GM23248 (cell line): ENCODE measurements at regions not wholly inside any gene's neighbourhood (a gene's known extent, or its start where the extent isn't known, plus 50 kb on each side); places are given as distances from the start of the nearest gene placed in this dataset.

ENCODE experiments used
- DNase-seq: peaks from one replicate; pipeline ENCODE4 v3.0.0-alpha.2; 2015
- H2AFZ ChIP-seq: fragments of 200-600 bp; sonication (generic); 2 replicates; pipeline ENCODE4 v1.6.1; 2016; ENCODE audit warnings: antibody characterized with exemption
- H3F3A ChIP-seq: fragments of 200-600 bp; sonication (generic); 2 replicates; pipeline ENCODE4 v1.6.1; 2016; ENCODE audit warnings: mild to moderate bottlenecking, antibody characterized with exemption, mixed run types; ENCODE audit not compliant: insufficient read depth
- H3K27ac ChIP-seq: fragments of 200-600 bp; sonication (generic); 2 replicates; pipeline ENCODE4 v1.5.1; 2016; ENCODE audit warnings: mild to moderate bottlenecking
- H3K27me3 ChIP-seq: fragments of 200-600 bp; sonication (generic); replicated peaks from 2 replicates; pipeline ENCODE4 v1.6.1; 2016; ENCODE audit warnings: mild to moderate bottlenecking; ENCODE audit not compliant: insufficient read depth
- H3K36me3 ChIP-seq: fragments of 200-600 bp; sonication (generic); 2 replicates; pipeline ENCODE4 v1.6.1; 2016; ENCODE audit warnings: low read depth, mild to moderate bottlenecking
- H3K4me1 ChIP-seq: fragments of 200-600 bp; sonication (generic); 2 replicates; pipeline ENCODE4 v1.6.1; 2016; ENCODE audit warnings: mild to moderate bottlenecking; ENCODE audit not compliant: insufficient read depth
- H3K4me2 ChIP-seq: fragments of 200-600 bp; sonication (generic); one replicate; pipeline ENCODE4 v1.6.1; 2016; ENCODE audit warnings: mild to moderate bottlenecking; ENCODE audit not compliant: unreplicated experiment
- H3K4me3 ChIP-seq: fragments of 200-600 bp; sonication (generic); 2 replicates; pipeline ENCODE4 v1.5.1; 2016; ENCODE audit warnings: mild to moderate bottlenecking
- H3K79me2 ChIP-seq: fragments of 200-600 bp; sonication (generic); 2 replicates; pipeline ENCODE4 v1.6.1; 2016; ENCODE audit warnings: mild to moderate bottlenecking; ENCODE audit not compliant: insufficient read depth
- H3K9ac ChIP-seq: fragments of 200-600 bp; sonication (generic); 2 replicates; pipeline ENCODE4 v1.6.1; 2016; ENCODE audit warnings: mild to moderate bottlenecking
- H3K9me2 ChIP-seq: fragments of 200-600 bp; sonication (generic); 2 replicates; pipeline ENCODE4 v1.6.1; 2016; ENCODE audit warnings: mixed run types, mild to moderate bottlenecking, moderate library complexity; ENCODE audit not compliant: insufficient read depth
- H3K9me3 ChIP-seq: fragments of 200-600 bp; sonication (generic); one replicate; pipeline ENCODE4 v1.6.1; 2017; ENCODE audit warnings: low read depth
- H4K20me1 ChIP-seq: fragments of 200-600 bp; sonication (generic); 2 replicates; pipeline ENCODE4 v1.6.0; 2016; ENCODE audit not compliant: insufficient read depth
- EZH2 ChIP-seq: fragments of 200-600 bp; sonication (generic); IDR thresholded peaks from 2 replicates; pipeline ENCODE4 v1.6.1; 2018; ENCODE audit warnings: antibody characterized with exemption, mild to moderate bottlenecking; ENCODE audit not compliant: insufficient read depth, poor library complexity, severe bottlenecking
- EZH2phosphoT487 ChIP-seq: fragments of 200-600 bp; sonication (generic); IDR thresholded peaks from 2 replicates; pipeline ENCODE4 v1.6.1; 2018; ENCODE audit warnings: antibody characterized with exemption, moderate library complexity, mild to moderate bottlenecking, low read depth; ENCODE audit not compliant: insufficient read depth
- WGBS, 2 experiments: methylation state at CpG; one replicate each; pipeline ENCODE4 v1.1.6; 2015 to 2017; ENCODE audit warnings: low lambda C conversion rate in 2 of 2, low coverage in 1 of 2; ENCODE audit errors: missing lambda C conversion rate in 2 of 2; 5-methylcytosine and 5-hydroxymethylcytosine counted together
- in situ Hi-C: fragments of 300-500 bp; cut with MboI; formaldehyde crosslinking; loops from 2 replicates; pipeline ENCODE4 v1.15.0; 2020

DNA sequence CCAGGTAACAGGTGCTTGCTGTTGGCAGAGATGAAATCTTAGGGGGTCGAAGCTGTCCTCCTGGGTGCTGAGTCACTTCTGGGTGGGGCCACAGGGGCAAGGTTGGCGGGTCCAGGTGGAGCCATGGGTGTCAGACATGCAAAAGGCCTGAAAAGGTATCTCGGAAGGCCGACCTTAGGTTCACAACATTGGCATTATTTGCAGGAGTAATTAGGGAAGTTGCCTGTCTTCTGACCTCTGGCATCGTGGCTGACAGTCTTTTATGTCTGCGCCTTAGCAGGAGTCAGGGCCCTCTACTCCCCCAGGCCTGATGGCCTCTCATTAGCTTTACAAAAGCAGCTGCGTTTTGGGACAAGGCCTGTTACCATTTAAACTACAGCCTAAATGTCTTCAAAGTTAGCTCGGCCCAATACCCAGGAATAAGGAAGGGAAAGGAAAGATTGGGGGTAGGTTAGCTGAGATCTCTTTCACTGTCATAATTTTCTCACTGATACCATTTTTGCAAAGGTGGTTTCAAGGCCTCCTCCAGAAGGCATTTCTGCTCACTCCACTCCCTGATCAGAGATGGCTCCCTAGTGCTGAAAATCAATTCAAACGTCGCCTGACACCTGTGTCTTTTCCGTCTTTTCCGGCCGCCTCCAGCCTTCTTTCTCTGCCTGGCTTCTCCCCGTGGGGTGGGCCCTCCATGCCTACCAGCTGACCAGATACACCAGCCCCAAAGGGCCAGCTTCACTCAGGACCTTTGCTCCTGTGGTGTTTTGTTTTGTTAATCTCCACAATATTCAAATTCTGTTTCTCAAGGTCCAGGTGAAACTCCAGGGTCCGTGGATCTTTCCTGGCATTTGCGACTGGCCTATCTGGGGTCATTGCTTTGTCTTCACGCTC, 90.8 kb downstream of the RHOB start:
- H2AFZ ChIP-seq: no peak overlapping the region
- H3K9me3 ChIP-seq: no peaks in the 10 kb centered on the region
- in situ Hi-C loops: no loop called here
- no peaks in the 10 kb centered on the region for H3K9me2 ChIP-seq
- H3K9ac ChIP-seq: no peak overlapping the region
- TF ChIP-seq EZH2phosphoT487: no peak
- TF ChIP-seq EZH2: no peak
- 94% methylated on average over 17 of the region's 17 CpGs for WGBS, 2 experiments
- H3K79me2 ChIP-seq: no peaks in the 10 kb centered on the region
- H3K27me3 ChIP-seq: no peaks in the 10 kb centered on the region
- H4K20me1 ChIP-seq: no peaks in the 10 kb centered on the region
- no peak overlapping the region for H3K27ac ChIP-seq
- H3K4me2 ChIP-seq: no peak overlapping the region
- no peaks in the 10 kb centered on the region for H3K36me3 ChIP-seq
- H3K4me1 ChIP-seq: peaks cover 10% of the 10 kb centered on the region
- H3K4me3 ChIP-seq: no peak overlapping the region
- no peaks in the 10 kb centered on the region for H3F3A ChIP-seq
- DNase-seq: no peak

DNA sequence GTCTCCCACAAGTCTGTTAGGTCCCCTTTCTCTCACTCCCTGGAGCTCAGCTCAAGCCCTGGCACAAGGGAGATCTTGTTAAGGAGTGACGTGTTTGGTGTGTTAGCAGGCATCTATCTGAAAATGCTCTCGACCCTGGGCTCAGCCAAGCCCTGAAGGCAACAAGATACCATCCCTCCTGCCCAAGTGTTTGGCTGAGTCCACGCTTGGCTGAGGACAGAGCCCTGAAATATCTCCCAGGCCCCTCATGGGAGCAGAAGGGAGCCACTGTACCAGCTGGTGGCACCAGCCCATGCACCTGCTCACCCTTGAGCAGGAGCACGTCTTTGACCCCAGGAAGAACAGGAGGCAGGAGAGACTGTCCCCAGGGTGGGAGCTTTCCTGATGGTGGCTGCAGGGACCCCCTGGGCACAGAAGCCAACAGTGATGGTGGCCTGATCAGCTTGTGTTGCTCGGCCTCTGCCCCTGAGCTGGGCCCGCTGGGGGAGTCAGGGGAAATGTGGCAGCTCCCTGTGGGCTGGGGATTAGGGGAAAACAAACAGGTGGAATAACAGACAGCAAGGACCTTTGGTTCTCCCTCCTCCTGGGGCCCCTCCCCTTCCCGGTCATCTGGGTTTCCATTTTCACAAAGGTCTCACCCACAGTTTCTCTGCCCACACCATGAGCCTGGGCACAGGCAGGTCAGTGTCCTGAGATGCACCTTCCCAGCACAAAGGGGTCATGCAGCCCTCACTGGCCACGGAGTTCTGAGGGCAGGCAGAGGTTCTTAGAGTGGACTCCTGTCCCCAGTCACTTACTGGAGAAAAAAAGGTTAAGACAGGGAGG, 91.6 kb downstream of the RHOB start:
- no peaks in the 10 kb centered on the region for H3K79me2 ChIP-seq
- no peaks in the 10 kb centered on the region for H4K20me1 ChIP-seq
- H3K4me2 ChIP-seq: no peak overlapping the region
- H2AFZ ChIP-seq: no peak overlapping the region
- H3K4me1 ChIP-seq: peaks cover 13% of the 10 kb centered on the region
- H3K27ac ChIP-seq: no peak overlapping the region
- no peak overlapping the region for H3K4me3 ChIP-seq
- no peak for TF ChIP-seq EZH2
- TF ChIP-seq EZH2phosphoT487: no peak
- in situ Hi-C loops: no loop called here
- 85% methylated on average over 8 of the region's 8 CpGs for WGBS, 2 experiments
- no peaks in the 10 kb centered on the region for H3K36me3 ChIP-seq
- H3K27me3 ChIP-seq: no peaks in the 10 kb centered on the region
- no peak for DNase-seq
- no peaks in the 10 kb centered on the region for H3F3A ChIP-seq
- H3K9me2 ChIP-seq: no peaks in the 10 kb centered on the region
- no peak overlapping the region for H3K9ac ChIP-seq
- H3K9me3 ChIP-seq: no peaks in the 10 kb centered on the region

DNA sequence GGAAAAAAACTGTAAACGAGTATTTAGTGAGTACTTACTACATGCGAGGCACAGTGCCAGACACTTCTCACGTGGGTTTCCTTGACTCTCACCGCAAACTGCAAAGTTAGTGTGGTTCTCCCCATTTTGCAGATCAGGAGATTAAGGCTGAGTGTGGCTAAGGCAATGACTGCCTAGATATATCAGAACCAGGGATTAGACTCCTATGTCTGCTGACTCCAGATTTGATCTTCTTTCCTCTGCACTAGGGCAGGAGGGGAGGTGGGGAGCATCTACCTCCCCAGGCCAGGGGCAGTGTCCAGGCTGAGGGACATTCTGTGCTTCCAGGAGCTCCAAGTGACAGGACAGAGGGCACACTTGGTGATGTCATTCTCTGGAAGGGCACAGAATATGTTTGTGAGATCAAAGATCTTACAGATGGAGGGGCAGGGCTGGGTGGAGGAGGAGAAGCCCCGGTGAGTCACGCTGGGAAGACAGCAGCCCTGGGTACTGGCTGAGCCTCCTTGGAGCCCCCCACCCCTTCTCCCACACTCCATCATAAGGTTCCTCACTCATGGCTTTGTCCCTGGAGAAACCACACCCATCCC, 92.4 kb downstream of the RHOB start:
- in situ Hi-C loops: no loop called here

More for the DNA sequence above, 92.4 kb downstream of the RHOB start:
- H3K36me3 ChIP-seq: no peaks in the 10 kb centered on the region
- H3K4me2 ChIP-seq: no peak overlapping the region
- no peaks in the 10 kb centered on the region for H3K79me2 ChIP-seq
- DNase-seq: peak; percentile 69
- WGBS, 2 experiments: 43 to 50% methylated on average over 6 of the region's 6 CpGs
- peak overlapping the region; percentile 73; the same call in 1 of the 2 replicates for H2AFZ ChIP-seq
- no peaks in the 10 kb centered on the region for H3K27me3 ChIP-seq
- no peak for TF ChIP-seq EZH2phosphoT487
- TF ChIP-seq EZH2: no peak
- H4K20me1 ChIP-seq: no peaks in the 10 kb centered on the region
- no peaks in the 10 kb centered on the region for H3F3A ChIP-seq
- H3K4me3 ChIP-seq: no peak overlapping the region
- H3K4me1 ChIP-seq: peaks cover 13% of the 10 kb centered on the region
- peak overlapping the region; percentile 48; the same call in 1 of the 2 replicates for H3K9ac ChIP-seq
- peak overlapping the region; percentile 39 for H3K27ac ChIP-seq
- no peaks in the 10 kb centered on the region for H3K9me2 ChIP-seq
- H3K9me3 ChIP-seq: no peaks in the 10 kb centered on the region
